DND-41 (cell line): ENCODE measurements at regions not wholly inside any gene's neighbourhood (a gene's known extent, or its start where the extent isn't known, plus 50 kb on each side); places are given as distances from the start of the nearest gene placed in this dataset.

Experiments used
- CTCF ChIP-seq: IDR thresholded peaks from 2 replicates; pipeline ENCODE4 v1.5.1; 2012; ENCODE audit warnings: borderline replicate concordance, low read length, moderate library complexity, mild to moderate bottlenecking; ENCODE audit not compliant: poor library complexity, severe bottlenecking; ENCODE audit errors: extremely low read depth
- EZH2 ChIP-seq: IDR thresholded peaks from 3 replicates; pipeline ENCODE4 v1.6.1; 2012; ENCODE audit warnings: borderline replicate concordance, low read depth, mild to moderate bottlenecking, moderate library complexity, low read length, inconsistent platforms; ENCODE audit not compliant: severe bottlenecking

GRCh38 chrY:8590641-8591040 is 746.6 kb upstream of the TSPY4 start:
- TF ChIP-seq CTCF (no peak), EZH2 (no peak)
